OCI-LY7 (cell line): ENCODE measurements at regions not wholly inside any gene's neighbourhood (a gene's known extent, or its start where the extent isn't known, plus 50 kb on each side); places are given as distances from the start of the nearest gene placed in this dataset.
"Not testable (repeated sequence)": the region's sequence is repeated elsewhere in the genome, so short reads cannot be mapped to it uniquely, and the experiment has no call there.

Experiments used
- EZH2phosphoT487 ChIP-seq: fragments of 200-600 bp; sonication (generic); IDR thresholded peaks from 2 replicates; pipeline ENCODE4 v1.6.1; 2018; ENCODE audit warnings: low read depth, borderline replicate concordance, mild to moderate bottlenecking, mixed run types, antibody characterized with exemption, low read length, moderate library complexity, mixed read lengths
- TF ChIP-seq, protein P1 (sequence below): fragments of 200-600 bp; sonication (generic); conservative IDR thresholded peaks from 2 replicates; pipeline ENCODE4 v1.5.1; 2014; ENCODE audit warnings: mild to moderate bottlenecking, antibody characterized with exemption, low read length, moderate library complexity, mixed read lengths

- TF ChIP-seq, protein P1, sequence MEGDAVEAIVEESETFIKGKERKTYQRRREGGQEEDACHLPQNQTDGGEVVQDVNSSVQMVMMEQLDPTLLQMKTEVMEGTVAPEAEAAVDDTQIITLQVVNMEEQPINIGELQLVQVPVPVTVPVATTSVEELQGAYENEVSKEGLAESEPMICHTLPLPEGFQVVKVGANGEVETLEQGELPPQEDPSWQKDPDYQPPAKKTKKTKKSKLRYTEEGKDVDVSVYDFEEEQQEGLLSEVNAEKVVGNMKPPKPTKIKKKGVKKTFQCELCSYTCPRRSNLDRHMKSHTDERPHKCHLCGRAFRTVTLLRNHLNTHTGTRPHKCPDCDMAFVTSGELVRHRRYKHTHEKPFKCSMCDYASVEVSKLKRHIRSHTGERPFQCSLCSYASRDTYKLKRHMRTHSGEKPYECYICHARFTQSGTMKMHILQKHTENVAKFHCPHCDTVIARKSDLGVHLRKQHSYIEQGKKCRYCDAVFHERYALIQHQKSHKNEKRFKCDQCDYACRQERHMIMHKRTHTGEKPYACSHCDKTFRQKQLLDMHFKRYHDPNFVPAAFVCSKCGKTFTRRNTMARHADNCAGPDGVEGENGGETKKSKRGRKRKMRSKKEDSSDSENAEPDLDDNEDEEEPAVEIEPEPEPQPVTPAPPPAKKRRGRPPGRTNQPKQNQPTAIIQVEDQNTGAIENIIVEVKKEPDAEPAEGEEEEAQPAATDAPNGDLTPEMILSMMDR, result not testable (repeated sequence)
- not testable (repeated sequence) for TF ChIP-seq EZH2phosphoT487
These were observed 82.7 kb upstream of the PDHA1 start for GRCh38 chrX:19261026-19261425.
